Motor neuron (in vitro differentiated cells): ENCODE measurements at regions not wholly inside any gene's neighbourhood (a gene's known extent, or its start where the extent isn't known, plus 50 kb on each side); places are given as distances from the start of the nearest gene placed in this dataset.
A peak's percentile ranks its signal among the peaks of the same experiment; 100 is the strongest.
"Not testable (repeated sequence)": the region's sequence is repeated elsewhere in the genome, so short reads cannot be mapped to it uniquely, and the experiment has no call there.

ENCODE experiments used
- ATAC-seq, 8 experiments: fragments of 200-7000 bp; cut with Tn5 transposase; replicated peaks in 6 of 8; 2 replicates each; pipeline ENCODE4 v1.8.0; 2021; ENCODE audit warnings: mild to moderate bottlenecking in 8 of 8, moderate library complexity in 8 of 8
- H3K27ac ChIP-seq, 2 donors: fragments of 250-450 bp; sonication (Bioruptor Pico); 2 replicates each; pipeline ENCODE4 v1.9.0; 2021; ENCODE audit warnings: antibody characterized with exemption in 2 of 2, mild to moderate bottlenecking in 2 of 2, moderate library complexity in 1 of 2
- H3K4me1 ChIP-seq, 2 donors: fragments of 250-450 bp; sonication (Bioruptor Pico); replicated peaks in 1 of 2; 2 replicates each; pipeline ENCODE4 v1.6.1; 2021; ENCODE audit warnings: antibody characterized with exemption in 2 of 2, mild to moderate bottlenecking in 2 of 2, moderate library complexity in 1 of 2
- H3K4me3 ChIP-seq, 5 donors: fragments of 250-450 bp; sonication (Bioruptor Pico); 2 replicates each; pipeline ENCODE4 v1.9.0; 2021; ENCODE audit warnings: antibody characterized with exemption in 5 of 5, mild to moderate bottlenecking in 5 of 5, moderate library complexity in 4 of 5
- WGBS, 10 experiments: fragments of 450-650 bp; shearing (Covaris generic); methylation state at CpG; one replicate each; pipeline ENCODE4 v1.0.0; 2022; 5-methylcytosine and 5-hydroxymethylcytosine counted together
- in situ Hi-C, 9 experiments: fragments of 400-800 bp; cut with MboI; loops; one replicate each; pipeline ENCODE4 v1.15.0; 2021; ENCODE audit warnings: low sequenced_read_pairs in 9 of 9, low pct_unique_long_range_greater_than_20kb in 2 of 9; ENCODE audit not compliant: unreplicated experiment in 9 of 9

- in situ Hi-C loops: no loop called here
- Histone ChIP-seq H3K27ac (no peak overlapping the region), H3K4me1 (no peaks in the 10 kb centered on the region), H3K4me3 (no peak overlapping the region)
- no peak for ATAC-seq
- WGBS, 10 experiments: 0 to 80% (median 75%) methylated on average over 1 to 2 of the region's 2 CpGs; no CpG with 5 or more reads in 7 of the 10 experiments
Measured at GRCh38 chr14:40252817-40253447, 820.7 kb upstream of the FBXO33 start.

GRCh38 chr14:40248671-40249070 lies 816.4 kb upstream of the FBXO33 start:
- peak in 3 of 8 experiments; percentile 41 to 62 (median 47) for ATAC-seq
- Histone ChIP-seq H3K4me3 (no peak overlapping the region), H3K4me1 (no peaks in the 10 kb centered on the region), H3K27ac (no peak overlapping the region)
- in situ Hi-C loops: no loop called here
- 0 to 67% (median 40%) methylated on average over 1 of the region's 1 CpG; no CpG with 5 or more reads in 5 of the 10 experiments for WGBS, 10 experiments

- H3K4me3 ChIP-seq: no peak overlapping the region
- no peaks in the 10 kb centered on the region for H3K4me1 ChIP-seq
- H3K27ac ChIP-seq: no peak overlapping the region
- peak in 3 of 8 experiments; percentile 76 to 85 (median 76) for ATAC-seq
- 18 to 100% (median 61%) methylated on average over 1 to 3 of the region's 3 CpGs; no CpG with 5 or more reads in 2 of the 10 experiments for WGBS, 10 experiments
- in situ Hi-C loops: no loop called here
Measured at GRCh38 chr14:40240245-40240859, 808.1 kb upstream of the FBXO33 start.

- 0 to 100% (median 79%) methylated on average over 1 to 2 of the region's 2 CpGs for WGBS, 10 experiments
- Histone ChIP-seq H3K4me1 (no peaks in the 10 kb centered on the region), H3K27ac (no peak overlapping the region), H3K4me3 (no peak overlapping the region)
- in situ Hi-C loops: no loop called here
- ATAC-seq: no peak
Measured at GRCh38 chr14:40232302-40232701, 800.1 kb upstream of the FBXO33 start.

GRCh38 chr14:40229676-40230075 lies 797.4 kb upstream of the FBXO33 start:
- ATAC-seq: no peak
- in situ Hi-C loops: no loop called here
- 0 to 100% (median 50%) methylated on average over 1 of the region's 1 CpG; no CpG with 5 or more reads in 6 of the 10 experiments for WGBS, 10 experiments
- Histone ChIP-seq H3K27ac (no peak overlapping the region), H3K4me1 (no peaks in the 10 kb centered on the region), H3K4me3 (no peak overlapping the region)

DNA sequence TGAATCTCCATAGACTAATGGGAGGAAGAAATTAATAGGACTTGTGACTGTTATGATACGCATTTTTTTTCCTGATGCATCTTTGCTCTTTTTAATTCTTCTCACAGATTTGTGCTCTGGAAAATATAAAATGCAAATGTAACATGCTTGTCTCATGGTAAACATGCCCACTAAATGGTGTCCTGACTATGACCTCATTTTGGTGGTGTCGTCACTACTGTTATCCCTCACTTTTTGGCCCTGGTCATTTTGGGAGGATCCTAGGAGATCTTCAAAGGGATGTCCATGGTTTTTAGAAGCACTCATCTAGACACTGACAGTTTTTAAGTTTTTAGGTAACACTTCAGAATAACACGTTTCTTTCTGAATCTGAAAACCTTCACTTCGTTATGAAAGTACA lies 790.8 kb upstream of the FBXO33 start:
- Histone ChIP-seq H3K4me1 (no peaks in the 10 kb centered on the region), H3K27ac (no peak overlapping the region), H3K4me3 (no peak overlapping the region)
- no peak for ATAC-seq
- 16 to 100% (median 58%) methylated on average over 1 to 4 of the region's 4 CpGs for WGBS, 10 experiments
- in situ Hi-C loops: no loop called here

GRCh38 chr14:40221428-40221827 lies 789.2 kb upstream of the FBXO33 start:
- in situ Hi-C loops: no loop called here
- ATAC-seq: no peak
- H3K4me1 ChIP-seq: no peaks in the 10 kb centered on the region
- H3K4me3 ChIP-seq: no peak overlapping the region
- no peak overlapping the region for H3K27ac ChIP-seq

- WGBS, 10 experiments: 0 to 100% (median 71%) methylated on average over 1 to 3 of the region's 3 CpGs
- H3K4me3 ChIP-seq: no peak overlapping the region
- H3K4me1 ChIP-seq: no peaks in the 10 kb centered on the region
- no peak overlapping the region for H3K27ac ChIP-seq
- in situ Hi-C loops: no loop called here
- no peak for ATAC-seq
Measured at GRCh38 chr14:40219032-40219431, 786.8 kb upstream of the FBXO33 start.

- H3K27ac ChIP-seq: no peak overlapping the region
- no peaks in the 10 kb centered on the region for H3K4me1 ChIP-seq
- no peak for ATAC-seq
- 25 to 100% (median 63%) methylated on average over 1 to 5 of the region's 6 CpGs for WGBS, 10 experiments
- in situ Hi-C loops: no loop called here
- H3K4me3 ChIP-seq: no peak overlapping the region
Measured at GRCh38 chr14:40218282-40218941, 786.2 kb upstream of the FBXO33 start.

GRCh38 chr14:40216976-40217375 lies 784.7 kb upstream of the FBXO33 start:
- Histone ChIP-seq H3K4me3 (no peak overlapping the region), H3K27ac (no peak overlapping the region), H3K4me1 (no peaks in the 10 kb centered on the region)
- in situ Hi-C loops: no loop called here
- WGBS, 10 experiments: 47 to 100% (median 91%) methylated on average over 3 to 17 of the region's 22 CpGs; no CpG with 5 or more reads in 6 of the 10 experiments
- ATAC-seq: no peak

- ATAC-seq, in situ Hi-C loops, H3K27ac ChIP-seq, H3K4me3 ChIP-seq, H3K4me1 ChIP-seq: not testable (repeated sequence)
- WGBS, 10 experiments: 20 to 91% (median 57%) methylated on average over 1 to 12 of the region's 18 CpGs; no CpG with 5 or more reads in 3 of the 10 experiments
Measured at GRCh38 chr14:40216408-40216807, 784.2 kb upstream of the FBXO33 start.

GRCh38 chr14:40213701-40214100 lies 781.5 kb upstream of the FBXO33 start:
- no peak overlapping the region for H3K4me3 ChIP-seq
- H3K27ac ChIP-seq: no peak overlapping the region
- in situ Hi-C loops: no loop called here
- H3K4me1 ChIP-seq: no peaks in the 10 kb centered on the region
- no peak for ATAC-seq

- 30 to 92% (median 86%) methylated on average over 2 to 7 of the region's 11 CpGs; no CpG with 5 or more reads in 6 of the 10 experiments for WGBS, 10 experiments
- no peak for ATAC-seq
- Histone ChIP-seq H3K27ac (no peak overlapping the region), H3K4me3 (no peak overlapping the region), H3K4me1 (no peaks in the 10 kb centered on the region)
- in situ Hi-C loops: no loop called here
Measured at GRCh38 chr14:40204441-40205175, 772.4 kb upstream of the FBXO33 start.
